GM23248 (cell line): ENCODE measurements at regions not wholly inside any gene's neighbourhood (a gene's known extent, or its start where the extent isn't known, plus 50 kb on each side); places are given as distances from the start of the nearest gene placed in this dataset.

Experiments
- DNase-seq: peaks from one replicate; pipeline ENCODE4 v3.0.0-alpha.2; 2015
- H2AFZ ChIP-seq: fragments of 200-600 bp; sonication (generic); 2 replicates; pipeline ENCODE4 v1.6.1; 2016; ENCODE audit warnings: antibody characterized with exemption
- H3F3A ChIP-seq: fragments of 200-600 bp; sonication (generic); 2 replicates; pipeline ENCODE4 v1.6.1; 2016; ENCODE audit warnings: mild to moderate bottlenecking, antibody characterized with exemption, mixed run types; ENCODE audit not compliant: insufficient read depth
- H3K27ac ChIP-seq: fragments of 200-600 bp; sonication (generic); 2 replicates; pipeline ENCODE4 v1.5.1; 2016; ENCODE audit warnings: mild to moderate bottlenecking
- H3K27me3 ChIP-seq: fragments of 200-600 bp; sonication (generic); replicated peaks from 2 replicates; pipeline ENCODE4 v1.6.1; 2016; ENCODE audit warnings: mild to moderate bottlenecking; ENCODE audit not compliant: insufficient read depth
- H3K36me3 ChIP-seq: fragments of 200-600 bp; sonication (generic); 2 replicates; pipeline ENCODE4 v1.6.1; 2016; ENCODE audit warnings: low read depth, mild to moderate bottlenecking
- H3K4me1 ChIP-seq: fragments of 200-600 bp; sonication (generic); 2 replicates; pipeline ENCODE4 v1.6.1; 2016; ENCODE audit warnings: mild to moderate bottlenecking; ENCODE audit not compliant: insufficient read depth
- H3K4me2 ChIP-seq: fragments of 200-600 bp; sonication (generic); one replicate; pipeline ENCODE4 v1.6.1; 2016; ENCODE audit warnings: mild to moderate bottlenecking; ENCODE audit not compliant: unreplicated experiment
- H3K4me3 ChIP-seq: fragments of 200-600 bp; sonication (generic); 2 replicates; pipeline ENCODE4 v1.5.1; 2016; ENCODE audit warnings: mild to moderate bottlenecking
- H3K79me2 ChIP-seq: fragments of 200-600 bp; sonication (generic); 2 replicates; pipeline ENCODE4 v1.6.1; 2016; ENCODE audit warnings: mild to moderate bottlenecking; ENCODE audit not compliant: insufficient read depth
- H3K9ac ChIP-seq: fragments of 200-600 bp; sonication (generic); 2 replicates; pipeline ENCODE4 v1.6.1; 2016; ENCODE audit warnings: mild to moderate bottlenecking
- H3K9me2 ChIP-seq: fragments of 200-600 bp; sonication (generic); 2 replicates; pipeline ENCODE4 v1.6.1; 2016; ENCODE audit warnings: mixed run types, mild to moderate bottlenecking, moderate library complexity; ENCODE audit not compliant: insufficient read depth
- H3K9me3 ChIP-seq: fragments of 200-600 bp; sonication (generic); one replicate; pipeline ENCODE4 v1.6.1; 2017; ENCODE audit warnings: low read depth
- H4K20me1 ChIP-seq: fragments of 200-600 bp; sonication (generic); 2 replicates; pipeline ENCODE4 v1.6.0; 2016; ENCODE audit not compliant: insufficient read depth
- EZH2 ChIP-seq: fragments of 200-600 bp; sonication (generic); IDR thresholded peaks from 2 replicates; pipeline ENCODE4 v1.6.1; 2018; ENCODE audit warnings: antibody characterized with exemption, mild to moderate bottlenecking; ENCODE audit not compliant: insufficient read depth, poor library complexity, severe bottlenecking
- EZH2phosphoT487 ChIP-seq: fragments of 200-600 bp; sonication (generic); IDR thresholded peaks from 2 replicates; pipeline ENCODE4 v1.6.1; 2018; ENCODE audit warnings: antibody characterized with exemption, moderate library complexity, mild to moderate bottlenecking, low read depth; ENCODE audit not compliant: insufficient read depth
- WGBS, 2 experiments: methylation state at CpG; one replicate each; pipeline ENCODE4 v1.1.6; 2015 to 2017; ENCODE audit warnings: low lambda C conversion rate in 2 of 2, low coverage in 1 of 2; ENCODE audit errors: missing lambda C conversion rate in 2 of 2; 5-methylcytosine and 5-hydroxymethylcytosine counted together
- in situ Hi-C: fragments of 300-500 bp; cut with MboI; formaldehyde crosslinking; loops from 2 replicates; pipeline ENCODE4 v1.15.0; 2020

DNA sequence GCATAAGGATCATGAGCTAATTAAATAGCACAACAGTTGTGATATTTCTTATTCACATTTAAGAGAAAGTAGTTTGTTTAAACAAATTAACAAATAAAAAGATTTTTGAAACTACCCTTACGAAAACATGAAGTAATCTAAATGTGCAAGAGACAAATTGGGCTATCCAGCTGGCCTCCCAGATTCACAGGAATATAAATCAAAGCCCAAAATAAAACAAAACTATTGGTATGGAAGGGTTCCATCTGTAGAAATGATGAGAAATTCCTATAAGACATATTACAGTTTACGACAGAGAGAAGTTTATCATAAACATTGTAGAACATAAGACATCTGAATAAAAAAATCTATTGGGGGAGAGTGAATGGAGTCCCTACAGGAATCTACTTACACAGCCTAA lies 1125.1 kb downstream of the TDRD15 start:
- no peaks in the 10 kb centered on the region for H4K20me1 ChIP-seq
- no peak overlapping the region for H3K4me3 ChIP-seq
- no peaks in the 10 kb centered on the region for H3K4me1 ChIP-seq
- H3K36me3 ChIP-seq, result no peaks in the 10 kb centered on the region
- H3K4me2 ChIP-seq, result no peak overlapping the region
- WGBS, 2 experiments, result 33 to 42% methylated on average over 2 of the region's 2 CpGs
- H3K79me2 ChIP-seq, result no peaks in the 10 kb centered on the region
- no peaks in the 10 kb centered on the region for H3F3A ChIP-seq
- H3K9ac ChIP-seq, result no peak overlapping the region
- H3K9me3 ChIP-seq, result no peaks in the 10 kb centered on the region
- TF ChIP-seq EZH2 (no peak), EZH2phosphoT487 (no peak)
- in situ Hi-C loops, result no loop called here
- DNase-seq, result no peak
- no peak overlapping the region for H3K27ac ChIP-seq
- no peaks in the 10 kb centered on the region for H3K27me3 ChIP-seq
- H2AFZ ChIP-seq, result no peak overlapping the region
- H3K9me2 ChIP-seq, result no peaks in the 10 kb centered on the region

GRCh38 chr2:22253171-22253570 lies 1129.4 kb downstream of the TDRD15 start:
- Histone ChIP-seq H3K79me2 (no peaks in the 10 kb centered on the region), H3K36me3 (no peaks in the 10 kb centered on the region), H2AFZ (no peak overlapping the region), H3K4me2 (no peak overlapping the region), H4K20me1 (no peaks in the 10 kb centered on the region), H3K9me3 (no peaks in the 10 kb centered on the region), H3F3A (no peaks in the 10 kb centered on the region), H3K27ac (no peak overlapping the region), H3K9me2 (no peaks in the 10 kb centered on the region), H3K27me3 (no peaks in the 10 kb centered on the region), H3K9ac (no peak overlapping the region), H3K4me3 (no peak overlapping the region), H3K4me1 (no peaks in the 10 kb centered on the region)
- TF ChIP-seq EZH2, result no peak
- TF ChIP-seq EZH2phosphoT487, result no peak
- WGBS, 2 experiments, result 30 to 36% methylated on average over 2 of the region's 2 CpGs
- in situ Hi-C loops, result no loop called here
- DNase-seq, result no peak

GRCh38 chr2:22261165-22261564 lies 1123.8 kb upstream of the KLHL29 start:
- Histone ChIP-seq H3F3A (no peaks in the 10 kb centered on the region), H3K27ac (no peak overlapping the region), H3K9ac (no peak overlapping the region), H3K9me2 (no peaks in the 10 kb centered on the region), H3K36me3 (no peaks in the 10 kb centered on the region), H4K20me1 (no peaks in the 10 kb centered on the region), H3K4me2 (no peak overlapping the region), H2AFZ (no peak overlapping the region), H3K9me3 (no peaks in the 10 kb centered on the region), H3K4me1 (no peaks in the 10 kb centered on the region), H3K27me3 (no peaks in the 10 kb centered on the region), H3K4me3 (no peak overlapping the region), H3K79me2 (no peaks in the 10 kb centered on the region)
- TF ChIP-seq EZH2 (no peak), EZH2phosphoT487 (no peak)
- 51 to 64% methylated on average over 7 of the region's 7 CpGs for WGBS, 2 experiments
- DNase-seq, result no peak
- in situ Hi-C loops, result no loop called here

- Histone ChIP-seq H3K4me2 (no peak overlapping the region), H3K4me1 (no peaks in the 10 kb centered on the region), H3F3A (no peaks in the 10 kb centered on the region), H3K4me3 (no peak overlapping the region), H3K36me3 (no peaks in the 10 kb centered on the region), H3K9me2 (no peaks in the 10 kb centered on the region), H4K20me1 (no peaks in the 10 kb centered on the region), H3K27ac (no peak overlapping the region), H3K9ac (no peak overlapping the region), H2AFZ (no peak overlapping the region), H3K27me3 (no peaks in the 10 kb centered on the region), H3K9me3 (no peaks in the 10 kb centered on the region), H3K79me2 (no peaks in the 10 kb centered on the region)
- WGBS, 2 experiments, result 74 to 84% methylated on average over 1 of the region's 1 CpG
- TF ChIP-seq EZH2 (no peak), EZH2phosphoT487 (no peak)
- in situ Hi-C loops, result no loop called here
- no peak for DNase-seq
Observed at GRCh38 chr2:22270341-22270740, 1114.6 kb upstream of the KLHL29 start.

GRCh38 chr2:22273853-22274252 lies 1111.1 kb upstream of the KLHL29 start:
- no peaks in the 10 kb centered on the region for H3K9me2 ChIP-seq
- TF ChIP-seq EZH2 (no peak), EZH2phosphoT487 (no peak)
- 9 to 13% methylated on average over 1 of the region's 1 CpG for WGBS, 2 experiments
- no peaks in the 10 kb centered on the region for H4K20me1 ChIP-seq
- no peaks in the 10 kb centered on the region for H3K36me3 ChIP-seq
- H3K79me2 ChIP-seq, result no peaks in the 10 kb centered on the region
- no peak overlapping the region for H3K4me3 ChIP-seq
- H3F3A ChIP-seq, result no peaks in the 10 kb centered on the region
- H3K9me3 ChIP-seq, result no peaks in the 10 kb centered on the region
- no peak overlapping the region for H3K27ac ChIP-seq
- no peak overlapping the region for H3K4me2 ChIP-seq
- H3K4me1 ChIP-seq, result no peaks in the 10 kb centered on the region
- no peak overlapping the region for H3K9ac ChIP-seq
- in situ Hi-C loops, result no loop called here
- no peak for DNase-seq
- no peaks in the 10 kb centered on the region for H3K27me3 ChIP-seq
- no peak overlapping the region for H2AFZ ChIP-seq
